Fibroblast of skin of scalp (primary cell): ENCODE measurements at regions not wholly inside any gene's neighbourhood (a gene's known extent, or its start where the extent isn't known, plus 50 kb on each side); places are given as distances from the start of the nearest gene placed in this dataset.
A peak's percentile ranks its signal among the peaks of the same experiment; 100 is the strongest.
"Not testable (repeated sequence)": the region's sequence is repeated elsewhere in the genome, so short reads cannot be mapped to it uniquely, and the experiment has no call there.

ENCODE experiments used
- DNase-seq: peaks from one replicate; pipeline ENCODE4 v3.0.0-alpha.2; 2013

- peak; percentile 76 for DNase-seq
Measured at GRCh38 chr1:143905214-143906179, 66.3 kb downstream of the FAM72C start.

DNA sequence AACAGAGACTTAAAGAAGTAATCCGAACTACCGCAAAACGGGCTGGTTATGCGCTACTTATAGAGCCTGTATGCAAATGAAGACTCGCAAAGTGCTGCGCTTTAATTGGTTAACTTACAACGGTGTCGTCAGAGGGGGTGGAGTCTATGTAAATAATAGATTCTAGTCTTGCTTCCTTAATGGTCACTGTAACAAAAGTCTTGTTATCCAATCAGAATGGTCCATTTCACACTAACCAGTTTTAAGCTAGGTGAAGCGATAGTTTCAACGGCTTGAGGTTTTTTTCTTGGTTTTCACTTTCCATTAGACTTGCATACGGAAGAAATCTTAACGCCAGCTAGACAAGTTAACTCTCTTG lies 67.2 kb downstream of the FAM72C start:
- DNase-seq = not testable (repeated sequence)

GRCh38 chr1:143903899-143904621 lies 67.7 kb downstream of the FAM72C start:
- peak; percentile 40 for DNase-seq

GRCh38 chr1:143896377-143896776 lies 75.4 kb downstream of the FAM72C start:
- not testable (repeated sequence) for DNase-seq

DNA sequence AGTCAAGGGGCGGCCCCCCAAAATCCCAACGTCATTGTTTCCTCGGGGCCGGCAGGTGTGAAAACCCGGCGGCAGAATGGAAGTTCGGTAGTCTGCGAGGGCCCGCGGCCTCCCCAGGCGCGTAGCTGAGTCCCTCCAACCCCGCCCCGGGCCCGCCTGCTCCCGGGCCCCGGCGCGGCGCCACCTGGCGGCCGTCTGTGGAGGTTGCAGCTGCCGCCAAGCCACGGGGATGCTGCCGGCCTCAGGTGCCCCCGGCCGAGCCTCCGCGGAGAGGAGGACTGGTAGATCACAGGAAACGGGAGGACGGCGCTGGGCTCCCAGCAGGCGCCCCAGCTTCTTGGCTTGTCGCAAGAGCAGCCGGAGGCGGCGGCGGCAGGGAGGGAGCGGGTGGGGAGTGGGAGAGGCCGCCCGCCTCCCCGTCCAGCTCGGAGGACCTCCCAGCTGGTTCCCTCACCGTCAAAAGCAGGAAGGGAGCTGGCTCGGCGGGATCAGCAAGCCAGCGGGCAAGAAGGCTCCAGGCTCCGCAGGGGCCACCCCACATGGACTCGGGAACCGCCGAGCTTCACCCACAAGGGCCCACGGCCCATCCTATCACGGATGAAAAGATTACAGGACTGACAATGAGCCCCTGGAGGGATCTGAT lies 86.7 kb downstream of the FAM72C start:
- DNase-seq = peak; percentile 47

DNA sequence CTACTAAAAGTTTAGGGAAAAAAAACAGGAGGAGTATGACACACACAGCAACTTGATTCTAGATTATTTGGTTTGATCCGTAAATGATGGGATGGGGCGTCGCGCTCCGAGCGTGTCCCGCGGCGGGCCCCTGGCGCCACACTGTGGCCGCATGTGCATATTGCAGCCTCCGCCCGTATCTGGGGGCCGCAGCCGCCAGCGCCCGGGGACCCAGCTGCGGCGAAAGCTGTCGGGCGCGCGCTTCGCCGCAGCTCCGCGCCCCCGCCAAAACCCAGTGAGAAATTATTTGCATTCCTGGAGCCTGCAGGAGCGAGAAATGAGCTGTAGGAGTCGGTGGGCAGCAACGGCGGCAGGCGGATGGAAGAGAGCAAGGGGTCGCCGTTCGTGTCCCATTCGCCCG lies 87.3 kb downstream of the FAM72C start:
- not testable (repeated sequence) for DNase-seq

- DNase-seq = not testable (repeated sequence)
Measured at GRCh38 chr1:143879757-143880536, 91.8 kb downstream of the FAM72C start.

DNA sequence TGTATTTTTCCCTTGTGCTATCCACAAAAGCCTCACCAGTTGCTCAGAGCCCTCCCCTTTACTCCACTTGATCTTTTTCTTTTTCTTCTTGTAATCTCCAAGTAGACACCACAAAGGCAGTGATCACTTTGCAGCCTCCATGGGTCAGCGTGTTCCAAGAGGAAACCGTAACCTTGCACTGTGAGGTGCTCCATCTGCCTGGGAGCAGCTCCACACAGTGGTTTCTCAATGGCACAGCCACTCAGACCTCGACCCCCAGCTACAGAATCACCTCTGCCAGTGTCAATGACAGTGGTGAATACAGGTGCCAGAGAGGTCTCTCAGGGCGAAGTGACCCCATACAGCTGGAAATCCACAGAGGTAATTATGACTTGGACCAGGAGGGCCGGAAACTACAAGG lies 95.8 kb downstream of the FAM72C start:
- DNase-seq = not testable (repeated sequence)

GRCh38 chr1:143874625-143875024 lies 97.2 kb downstream of the FAM72C start:
- DNase-seq = not testable (repeated sequence)

GRCh38 chr1:143873650-143874049 lies 98.1 kb downstream of the FAM72C start:
- not testable (repeated sequence) for DNase-seq

DNA sequence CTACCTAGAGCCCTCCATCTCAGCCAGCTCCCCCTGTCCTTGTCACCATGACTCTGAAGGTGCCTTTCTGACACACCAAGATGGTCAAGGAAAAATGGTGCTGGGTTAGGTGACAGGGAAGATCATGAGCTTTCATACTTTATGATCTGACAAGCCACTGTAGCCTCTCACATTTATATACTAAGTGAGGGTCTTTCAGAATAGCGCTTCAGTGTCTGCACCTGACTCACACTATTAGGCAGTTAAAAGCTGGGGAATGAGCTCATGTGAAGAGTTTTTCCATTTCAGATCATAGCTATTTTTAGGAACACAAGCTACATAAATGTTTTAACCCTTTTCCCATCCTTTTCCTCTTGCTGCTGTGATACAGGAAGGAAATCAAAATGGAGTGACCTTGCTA lies 101.4 kb downstream of the FAM72C start:
- DNase-seq = not testable (repeated sequence)

GRCh38 chr1:143867590-143868220 lies 104.1 kb downstream of the FAM72C start:
- not testable (repeated sequence) for DNase-seq

DNA sequence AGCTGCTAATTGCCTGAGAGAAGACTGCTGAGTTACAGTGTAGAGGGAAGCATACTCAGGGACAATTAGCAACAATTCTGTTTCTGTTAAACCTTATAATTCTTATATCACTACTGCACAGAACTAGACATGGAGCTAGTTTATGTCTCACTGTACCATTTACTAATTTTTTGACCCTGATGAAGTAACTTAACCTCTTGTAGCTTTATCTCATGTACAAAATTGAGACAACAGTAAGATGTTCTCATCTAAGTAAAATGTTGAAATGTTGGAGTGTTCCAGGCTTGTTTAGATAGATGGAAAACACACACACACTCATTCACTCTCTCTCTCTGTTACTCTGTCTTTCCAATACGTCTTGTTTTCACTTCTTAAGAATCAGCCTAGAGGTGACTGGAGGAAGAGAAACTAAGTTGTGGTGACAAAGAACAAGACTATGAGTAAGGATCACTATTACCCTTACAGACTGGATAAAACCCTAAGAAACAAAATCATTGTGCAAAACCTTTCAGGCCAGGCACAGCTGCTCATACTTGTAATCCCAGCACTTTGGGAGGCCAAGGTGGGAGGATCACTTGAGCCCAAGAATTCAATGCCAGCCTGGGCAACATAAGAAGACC lies 107.8 kb downstream of the FAM72C start:
- not testable (repeated sequence) for DNase-seq

- DNase-seq = not testable (repeated sequence)
Measured at GRCh38 chr1:143862722-143863121, 109.1 kb downstream of the FAM72C start.

- DNase-seq = not testable (repeated sequence)
Measured at GRCh38 chr1:143861306-143861705, 110.5 kb downstream of the FAM72C start.

DNA sequence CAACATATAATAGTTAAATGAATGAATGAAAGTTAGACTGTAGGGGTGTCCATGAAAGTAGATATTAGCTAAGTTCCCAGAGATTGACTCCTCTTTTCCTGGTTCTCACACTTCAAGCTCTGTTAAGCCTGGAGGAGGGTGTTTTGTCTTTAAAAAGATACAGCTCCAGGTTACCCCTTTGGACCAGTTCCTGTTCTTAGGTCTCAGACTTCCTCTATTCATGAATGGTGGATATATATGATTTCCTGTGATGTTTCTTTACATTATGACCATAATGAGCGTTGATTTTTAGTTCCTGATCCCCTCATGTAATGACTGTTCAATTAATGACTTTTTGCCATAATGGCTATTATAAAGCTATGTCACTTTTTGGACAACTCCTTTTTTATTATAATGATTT lies 115.9 kb downstream of the FAM72C start:
- DNase-seq = not testable (repeated sequence)

- not testable (repeated sequence) for DNase-seq
Measured at GRCh38 chr1:143854069-143854468, 117.7 kb downstream of the FAM72C start.

DNA sequence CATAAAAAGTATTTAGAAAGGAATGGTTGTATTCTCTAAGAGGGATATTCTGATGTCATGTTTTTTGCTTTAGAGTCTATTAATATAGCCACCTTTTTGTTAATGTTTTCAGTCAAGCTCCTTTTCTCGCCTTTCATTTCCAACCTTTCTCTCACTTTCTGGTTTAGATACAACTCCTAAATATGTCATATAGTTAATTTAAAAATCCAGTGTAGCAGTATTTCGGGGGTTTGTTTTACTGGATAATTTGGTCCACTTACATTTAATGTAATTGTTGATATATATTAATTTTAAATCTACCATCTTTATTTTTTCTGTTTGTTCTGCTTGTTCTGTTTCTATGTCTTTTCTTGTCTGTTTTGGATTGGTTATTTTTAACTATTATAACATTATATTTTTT lies 121.1 kb downstream of the FAM72C start:
- DNase-seq = not testable (repeated sequence)

GRCh38 chr1:143848859-143849258 lies 122.9 kb downstream of the FAM72C start:
- DNase-seq = not testable (repeated sequence)

- DNase-seq = not testable (repeated sequence)
Measured at GRCh38 chr1:143845193-143845592, 126.6 kb downstream of the FAM72C start.

DNA sequence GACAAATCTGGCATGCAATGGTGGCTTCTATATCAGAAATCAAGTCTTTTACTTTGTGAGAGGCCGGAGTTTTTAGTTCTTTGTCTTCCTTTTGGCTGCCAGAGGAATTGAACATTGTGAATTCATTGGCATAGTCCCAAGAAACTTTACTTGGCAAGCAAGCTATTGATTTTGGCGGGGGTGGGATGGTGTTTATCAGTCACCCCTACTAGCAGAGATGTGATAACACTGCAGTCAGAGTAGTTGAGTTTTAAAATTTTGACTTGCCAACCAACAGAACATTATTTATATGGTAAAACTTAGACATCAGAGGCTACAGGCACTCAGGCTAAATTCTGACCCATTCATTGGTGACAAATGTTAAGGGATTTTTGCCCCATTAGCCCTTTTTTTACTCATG lies 129.7 kb downstream of the FAM72C start:
- DNase-seq = not testable (repeated sequence)
